ENCODE measurements at regions not wholly inside any gene's neighbourhood (a gene's known extent, or its start where the extent isn't known, plus 50 kb on each side); places are given as distances from the start of the nearest gene placed in this dataset.

GRCh38 chr16:80463751-80464495 lies 76.9 kb upstream of the DYNLRB2 start:
- ATAC-seq = no peak
- TF ChIP-seq PPARA (CRISPR knock-in tag; IDR thresholded peaks at IDR 0.05; ENCODE audit: borderline replicate concordance) (no peak), BACH2 (CRISPR knock-in tag; IDR thresholded peaks at IDR 0.05; ENCODE audit: borderline replicate concordance) (no peak), ARNTL (CRISPR knock-in tag; IDR thresholded peaks at IDR 0.05; ENCODE audit: borderline replicate concordance, low read depth) (no peak), ZC3H10 (CRISPR knock-in tag; IDR thresholded peaks at IDR 0.05) (no peak), PATZ1 (CRISPR knock-in tag; IDR thresholded peaks at IDR 0.05; ENCODE audit: borderline replicate concordance) (no peak), GLIS3 (CRISPR knock-in tag; IDR thresholded peaks at IDR 0.05) (no peak), CREB5 (CRISPR knock-in tag; IDR thresholded peaks at IDR 0.05; ENCODE audit: low read depth) (no peak), ESRRG (CRISPR knock-in tag; IDR thresholded peaks at IDR 0.05) (no peak), ZNF70 (CRISPR knock-in tag; IDR thresholded peaks at IDR 0.05) (no peak), TSHZ2 (CRISPR knock-in tag; IDR thresholded peaks at IDR 0.05) (no peak)

- no peak for ATAC-seq
- TF ChIP-seq OSR1 (CRISPR knock-in tag; IDR thresholded peaks at IDR 0.05) = no peak
- TF ChIP-seq ESRRG (CRISPR knock-in tag; IDR thresholded peaks at IDR 0.05) = no peak
- TF ChIP-seq CSRNP3 (CRISPR knock-in tag; IDR thresholded peaks at IDR 0.05) = no peak
- no peak for TF ChIP-seq ZNF70 (CRISPR knock-in tag; IDR thresholded peaks at IDR 0.05)
- no peak for TF ChIP-seq CSDC2 (CRISPR knock-in tag; IDR thresholded peaks at IDR 0.05)
- TF ChIP-seq TSHZ2 (CRISPR knock-in tag; IDR thresholded peaks at IDR 0.05) = no peak
- no peak for TF ChIP-seq PPARA (CRISPR knock-in tag; IDR thresholded peaks at IDR 0.05; ENCODE audit: borderline replicate concordance)
- no peak for TF ChIP-seq PATZ1 (CRISPR knock-in tag; IDR thresholded peaks at IDR 0.05; ENCODE audit: borderline replicate concordance)
- no peak for TF ChIP-seq POU6F1 (CRISPR knock-in tag; IDR thresholded peaks at IDR 0.05; ENCODE audit: borderline replicate concordance, low read depth)
- no peak for TF ChIP-seq RARB (CRISPR knock-in tag; IDR thresholded peaks at IDR 0.05)
- TF ChIP-seq ZFP3 (CRISPR knock-in tag; IDR thresholded peaks at IDR 0.05) = no peak
- TF ChIP-seq TOX (CRISPR knock-in tag; IDR thresholded peaks at IDR 0.05; ENCODE audit: borderline replicate concordance) = no peak
- TF ChIP-seq CREB5 (CRISPR knock-in tag; IDR thresholded peaks at IDR 0.05; ENCODE audit: low read depth) = no peak
- TF ChIP-seq SNAI2 (CRISPR knock-in tag; IDR thresholded peaks at IDR 0.05) = no peak
- TF ChIP-seq GLIS3 (CRISPR knock-in tag; IDR thresholded peaks at IDR 0.05) = no peak
These were observed 77.5 kb upstream of the DYNLRB2 start for GRCh38 chr16:80463326-80463725.
